GM19238 (cell line): ENCODE measurements at regions not wholly inside any gene's neighbourhood (a gene's known extent, or its start where the extent isn't known, plus 50 kb on each side); places are given as distances from the start of the nearest gene placed in this dataset.

ENCODE experiments used
- DNase-seq: peaks from one replicate; pipeline ENCODE4 v3.0.0; 2011; ENCODE audit warnings: low spot score; ENCODE audit not compliant: insufficient read length

GRCh38 chr2:126536605-126537200 lies 119.3 kb upstream of the GYPC start:
- DNase-seq, result no peak

- no peak for DNase-seq
These were observed 116.9 kb upstream of the GYPC start for GRCh38 chr2:126539101-126539500.

GRCh38 chr2:126542247-126542646 lies 113.7 kb upstream of the GYPC start:
- no peak for DNase-seq

GRCh38 chr2:126543081-126543480 lies 112.9 kb upstream of the GYPC start:
- no peak for DNase-seq

DNA sequence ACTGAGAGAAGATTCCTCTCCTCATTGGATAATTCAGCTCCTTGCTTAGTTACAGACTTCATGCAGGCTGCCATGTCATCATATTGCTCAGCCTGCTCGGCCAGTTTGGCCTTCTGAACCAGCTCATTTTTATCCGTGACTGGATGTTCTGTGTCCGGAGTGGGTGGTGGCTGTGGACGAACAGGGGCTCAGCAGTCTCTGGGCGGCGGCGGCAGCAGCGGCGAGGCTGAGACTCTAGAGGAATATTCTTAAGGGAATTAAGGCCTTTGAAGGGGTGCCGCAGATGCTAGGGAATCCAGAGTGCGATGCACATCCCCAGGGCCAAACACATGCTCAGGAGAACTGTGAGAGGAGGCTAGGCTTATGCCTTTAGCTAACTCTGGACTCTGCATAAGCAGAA lies 97.9 kb upstream of the GYPC start:
- no peak for DNase-seq

- DNase-seq, result no peak
These were observed 87.2 kb upstream of the GYPC start for GRCh38 chr2:126568734-126569133.

DNA sequence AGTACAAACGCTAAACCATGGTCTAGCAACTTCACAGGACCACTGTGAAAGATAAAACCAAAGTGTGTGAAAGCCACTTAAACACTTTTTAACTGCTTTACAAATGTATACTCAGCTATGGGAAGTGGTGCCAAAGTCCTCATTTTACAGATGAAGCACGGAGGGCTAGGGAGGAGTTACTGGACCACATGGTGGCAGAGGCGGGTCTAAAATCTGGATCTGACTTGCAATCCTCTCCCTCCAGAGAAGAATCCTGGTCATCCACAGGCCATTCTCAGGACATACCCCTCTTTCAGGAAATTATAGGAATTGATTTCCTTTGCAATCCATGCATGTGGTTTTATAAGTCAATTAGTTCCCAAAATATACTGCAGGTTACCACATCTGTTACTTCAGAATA lies 84.6 kb upstream of the GYPC start:
- no peak for DNase-seq

DNA sequence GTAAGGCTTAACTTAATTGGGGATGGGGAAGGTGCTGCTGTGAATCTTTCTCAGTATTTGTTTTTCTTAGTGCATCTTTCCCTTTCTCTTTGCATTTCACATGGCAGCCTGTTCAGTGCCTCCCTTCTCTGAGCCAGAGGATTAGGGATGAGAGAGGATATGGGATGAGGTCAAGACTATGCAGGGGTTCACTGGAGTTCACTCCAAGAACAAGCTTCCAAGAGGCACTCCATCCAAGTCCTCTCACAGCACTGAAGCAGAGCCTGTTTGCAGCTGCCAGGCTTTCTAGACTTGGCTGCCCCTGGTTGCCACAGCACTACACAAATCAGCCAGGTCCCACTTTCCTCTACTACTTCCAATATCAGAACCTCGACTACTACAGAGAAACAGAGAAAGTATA lies 80.3 kb upstream of the GYPC start:
- no peak for DNase-seq

- no peak for DNase-seq
These were observed 76.1 kb upstream of the GYPC start for GRCh38 chr2:126579868-126580267.

GRCh38 chr2:126586317-126586716 lies 69.6 kb upstream of the GYPC start:
- no peak for DNase-seq

GRCh38 chr2:126599062-126599461 lies 56.9 kb upstream of the GYPC start:
- DNase-seq, result no peak

DNA sequence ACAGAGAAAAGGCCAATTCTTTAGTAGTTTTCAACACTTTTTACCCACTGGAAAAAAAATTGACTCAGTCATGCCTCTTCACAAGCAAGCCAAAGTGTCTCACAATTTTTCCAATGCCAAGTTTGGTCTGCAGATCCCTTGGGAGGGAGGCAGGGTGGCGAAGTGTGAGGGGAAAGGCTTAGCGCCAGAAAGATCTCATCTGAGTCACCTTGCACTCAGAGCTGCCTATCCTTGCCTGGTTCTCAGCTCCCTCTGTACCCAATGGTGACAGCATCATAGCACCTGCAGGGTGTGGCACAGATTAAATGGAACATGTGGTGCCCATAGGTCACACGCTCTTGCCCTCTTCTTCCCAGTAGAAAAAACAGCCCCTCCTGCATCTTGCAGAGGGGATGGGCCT lies 55.2 kb upstream of the GYPC start:
- no peak for DNase-seq

DNA sequence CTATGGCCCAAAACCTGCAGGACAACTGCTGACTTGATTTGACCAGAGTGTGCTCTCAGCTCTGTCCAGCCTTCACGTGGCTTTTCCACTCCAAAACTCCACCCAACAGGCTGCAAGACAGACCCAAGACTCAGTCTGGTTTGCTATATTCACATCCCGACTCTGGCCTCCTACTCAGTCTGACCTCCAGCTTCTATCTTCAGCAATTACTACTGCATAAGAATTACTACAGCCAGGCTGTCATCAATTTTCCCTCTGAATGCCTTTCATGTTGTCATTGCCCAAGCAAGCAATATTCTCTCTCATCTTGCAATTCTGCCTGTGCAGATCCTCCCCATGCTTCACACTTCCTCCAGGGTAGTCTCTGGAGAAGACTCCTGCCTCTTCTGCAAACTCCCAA lies 53.6 kb upstream of the GYPC start:
- DNase-seq, result no peak
